Mesenchymal stem cell (in vitro differentiated cells and primary cell): ENCODE measurements at regions not wholly inside any gene's neighbourhood (a gene's known extent, or its start where the extent isn't known, plus 50 kb on each side); places are given as distances from the start of the nearest gene placed in this dataset.

Source experiments
- DNase-seq: peaks from one replicate; pipeline ENCODE4 v3.0.0-alpha.2; 2013
- H2AFZ ChIP-seq: one replicate; pipeline ENCODE4 v1.6.1; 2013; ENCODE audit warnings: low read depth, mild to moderate bottlenecking, control low read depth, inconsistent platforms, low read length, moderate library complexity
- H2AK5ac ChIP-seq: 2 replicates; pipeline ENCODE4 v1.6.1; 2013; ENCODE audit warnings: low read length, moderate library complexity, mild to moderate bottlenecking, inconsistent platforms; ENCODE audit not compliant: severe bottlenecking
- H2BK120ac ChIP-seq: one replicate; pipeline ENCODE4 v1.6.1; 2013; ENCODE audit warnings: low read depth, mild to moderate bottlenecking, inconsistent platforms, low read length, moderate library complexity
- H2BK12ac ChIP-seq, 2 experiments: one replicate each; pipeline ENCODE4 v1.6.1; 2013; ENCODE audit warnings: inconsistent platforms in 2 of 2, low read length in 2 of 2, mild to moderate bottlenecking in 2 of 2, moderate library complexity in 2 of 2, control low read depth in 1 of 2
- H2BK15ac ChIP-seq: one replicate; pipeline ENCODE4 v1.6.1; 2013; ENCODE audit warnings: mild to moderate bottlenecking, low read depth, inconsistent platforms; ENCODE audit not compliant: poor library complexity, severe bottlenecking
- H2BK5ac ChIP-seq: 2 replicates; pipeline ENCODE4 v1.6.1; 2013; ENCODE audit warnings: low read depth, mild to moderate bottlenecking, low read length, control low read depth, inconsistent platforms; ENCODE audit not compliant: poor library complexity, severe bottlenecking
- H3K14ac ChIP-seq, 2 experiments: one replicate each; pipeline ENCODE4 v1.6.1; 2013; ENCODE audit warnings: inconsistent platforms in 2 of 2, low read length in 2 of 2, control low read depth in 1 of 2, mild to moderate bottlenecking in 1 of 2, moderate library complexity in 1 of 2
- H3K18ac ChIP-seq, 2 experiments: one replicate each; pipeline ENCODE4 v1.6.1; 2013; ENCODE audit warnings: inconsistent platforms in 2 of 2, low read length in 2 of 2, control low read depth in 1 of 2, low read depth in 1 of 2, mild to moderate bottlenecking in 1 of 2
- H3K23ac ChIP-seq, 2 experiments: one replicate each; pipeline ENCODE4 v1.6.1; 2013; ENCODE audit warnings: inconsistent platforms in 2 of 2, low read length in 2 of 2, mild to moderate bottlenecking in 2 of 2, moderate library complexity in 2 of 2, control low read depth in 1 of 2
- H3K27ac ChIP-seq: 2 replicates; pipeline ENCODE4 v1.5.1; 2013; ENCODE audit warnings: mild to moderate bottlenecking, moderate library complexity, low read length, control low read depth, inconsistent platforms; ENCODE audit not compliant: poor library complexity, severe bottlenecking
- H3K27me3 ChIP-seq, 2 experiments: 2 replicates each; pipeline versions ENCODE4 v1.6.1 to v1.7.0; 2013; ENCODE audit warnings: low read length in 2 of 2, mild to moderate bottlenecking in 2 of 2, moderate library complexity in 2 of 2, control low read depth in 1 of 2, inconsistent platforms in 1 of 2; ENCODE audit not compliant: control insufficient read depth in 1 of 2, insufficient read depth in 1 of 2
- H3K36me3 ChIP-seq, 2 experiments: 2 replicates each; pipeline versions ENCODE4 v1.6.1 to v1.7.0; 2013; ENCODE audit warnings: low read length in 2 of 2, control low read depth in 1 of 2, inconsistent platforms in 1 of 2, low read depth in 1 of 2, mild to moderate bottlenecking in 1 of 2; ENCODE audit not compliant: insufficient read depth in 2 of 2, control insufficient read depth in 1 of 2
- H3K4ac ChIP-seq, 2 experiments: one replicate each; pipeline ENCODE4 v1.6.1; 2013; ENCODE audit warnings: inconsistent platforms in 2 of 2, low read length in 2 of 2, mild to moderate bottlenecking in 2 of 2, moderate library complexity in 2 of 2, control low read depth in 1 of 2, low read depth in 1 of 2
- H3K4me1 ChIP-seq: 2 replicates; pipeline ENCODE4 v1.6.1; 2013; ENCODE audit warnings: low read depth, low read length, control low read depth; ENCODE audit not compliant: control insufficient read depth, insufficient read depth
- H3K4me2 ChIP-seq: 2 replicates; pipeline ENCODE4 v1.6.1; 2013; ENCODE audit warnings: low read length, mild to moderate bottlenecking, inconsistent platforms; ENCODE audit not compliant: poor library complexity, severe bottlenecking
- H3K4me3 ChIP-seq, 2 experiments: 2 replicates each; pipeline versions ENCODE4 v1.5.1 to v1.7.0; 2013; ENCODE audit warnings: low read length in 2 of 2, mild to moderate bottlenecking in 2 of 2, control low read depth in 1 of 2, low read depth in 1 of 2; ENCODE audit not compliant: insufficient read depth in 1 of 2
- H3K79me1 ChIP-seq: replicated peaks from 2 replicates; pipeline ENCODE4 v1.6.1; 2013; ENCODE audit warnings: mild to moderate bottlenecking, control low read depth, low read length, inconsistent platforms; ENCODE audit not compliant: poor library complexity, severe bottlenecking
- H3K9ac ChIP-seq: 2 replicates; pipeline ENCODE4 v1.7.0; 2013; ENCODE audit warnings: mild to moderate bottlenecking, low read length, moderate library complexity
- H3K9me3 ChIP-seq: 2 replicates; pipeline ENCODE4 v1.7.0; 2013; ENCODE audit warnings: mild to moderate bottlenecking, low read length; ENCODE audit not compliant: control insufficient read depth
- H4K8ac ChIP-seq: one replicate; pipeline ENCODE4 v1.6.1; 2013; ENCODE audit warnings: inconsistent platforms, mild to moderate bottlenecking, low read length, moderate library complexity
- H4K91ac ChIP-seq: one replicate; pipeline ENCODE4 v1.6.1; 2013; ENCODE audit warnings: mild to moderate bottlenecking, low read length, inconsistent platforms
- WGBS: methylation state at CpG from one replicate; pipeline ENCODE4 v1.1.7; 2013; ENCODE audit warnings: mixed read lengths; 5-methylcytosine and 5-hydroxymethylcytosine counted together

GRCh38 chr1:57839067-57839466 lies 415.2 kb upstream of the DAB1 start:
- H3K9ac ChIP-seq = no peak overlapping the region
- H3K9me3 ChIP-seq = peaks cover 4% of the 10 kb centered on the region
- no peak overlapping the region for H4K8ac ChIP-seq
- H3K79me1 ChIP-seq = no peaks in the 10 kb centered on the region
- H3K27ac ChIP-seq = no peak overlapping the region
- no peak overlapping the region for H2BK120ac ChIP-seq
- no peak overlapping the region for H3K4me3 ChIP-seq
- no peak overlapping the region for H2AK5ac ChIP-seq
- 67% methylated on average over 1 of the region's 1 CpG for WGBS
- H3K4me1 ChIP-seq = no peaks in the 10 kb centered on the region
- DNase-seq = no peak
- no peak overlapping the region for H4K91ac ChIP-seq
- no peak overlapping the region for H2BK5ac ChIP-seq
- no peak overlapping the region for H3K4ac ChIP-seq
- no peaks in the 10 kb centered on the region for H3K27me3 ChIP-seq
- H3K18ac ChIP-seq = no peak overlapping the region
- H2BK12ac ChIP-seq = no peak overlapping the region
- H2BK15ac ChIP-seq = no peak overlapping the region
- H3K14ac ChIP-seq = no peak overlapping the region
- no peaks in the 10 kb centered on the region for H3K36me3 ChIP-seq
- no peak overlapping the region for H2AFZ ChIP-seq
- no peak overlapping the region for H3K23ac ChIP-seq
- no peak overlapping the region for H3K4me2 ChIP-seq

GRCh38 chr1:57835620-57836019 lies 411.8 kb upstream of the DAB1 start:
- Histone ChIP-seq H2BK5ac (no peak overlapping the region), H2BK120ac (no peak overlapping the region), H3K27ac (no peak overlapping the region), H2AK5ac (no peak overlapping the region), H3K36me3 (no peaks in the 10 kb centered on the region), H2BK15ac (no peak overlapping the region), H3K9ac (no peak overlapping the region), H2AFZ (no peak overlapping the region), H3K4me1 (no peaks in the 10 kb centered on the region), H3K27me3 (no peaks in the 10 kb centered on the region), H3K23ac (no peak overlapping the region), H3K4me2 (no peak overlapping the region), H3K79me1 (no peaks in the 10 kb centered on the region), H3K14ac (no peak overlapping the region), H4K8ac (no peak overlapping the region), H3K9me3 (no peaks in the 10 kb centered on the region), H3K4me3 (no peak overlapping the region), H3K18ac (no peak overlapping the region), H3K4ac (no peak overlapping the region), H2BK12ac (no peak overlapping the region), H4K91ac (no peak overlapping the region)
- WGBS = 24% methylated on average over 4 of the region's 5 CpGs
- DNase-seq = no peak

GRCh38 chr1:57833296-57833695 lies 409.4 kb upstream of the DAB1 start:
- H2BK15ac ChIP-seq = no peak overlapping the region
- DNase-seq = no peak
- no peaks in the 10 kb centered on the region for H3K36me3 ChIP-seq
- no peaks in the 10 kb centered on the region for H3K27me3 ChIP-seq
- no peak overlapping the region for H3K18ac ChIP-seq
- H4K8ac ChIP-seq = no peak overlapping the region
- no peak overlapping the region for H2BK120ac ChIP-seq
- H3K9me3 ChIP-seq = no peaks in the 10 kb centered on the region
- H3K23ac ChIP-seq = no peak overlapping the region
- H4K91ac ChIP-seq = no peak overlapping the region
- no peak overlapping the region for H3K4ac ChIP-seq
- H3K14ac ChIP-seq = no peak overlapping the region
- H3K4me3 ChIP-seq = no peak overlapping the region
- no peak overlapping the region for H2BK5ac ChIP-seq
- H3K27ac ChIP-seq = no peak overlapping the region
- no peak overlapping the region for H3K9ac ChIP-seq
- no peak overlapping the region for H2AFZ ChIP-seq
- WGBS = 68% methylated on average over 2 of the region's 2 CpGs
- H3K4me1 ChIP-seq = no peaks in the 10 kb centered on the region
- no peak overlapping the region for H3K4me2 ChIP-seq
- no peak overlapping the region for H2BK12ac ChIP-seq
- no peaks in the 10 kb centered on the region for H3K79me1 ChIP-seq
- no peak overlapping the region for H2AK5ac ChIP-seq

- no peak overlapping the region for H3K23ac ChIP-seq
- H3K9me3 ChIP-seq = no peaks in the 10 kb centered on the region
These were observed 408.8 kb upstream of the DAB1 start for GRCh38 chr1:57832612-57833011.

More at GRCh38 chr1:57832612-57833011, 408.8 kb upstream of the DAB1 start:
- no peak overlapping the region for H4K91ac ChIP-seq
- H3K4me1 ChIP-seq = no peaks in the 10 kb centered on the region
- DNase-seq = no peak
- H3K27me3 ChIP-seq = no peaks in the 10 kb centered on the region
- no peaks in the 10 kb centered on the region for H3K36me3 ChIP-seq
- H3K27ac ChIP-seq = no peak overlapping the region
- no peak overlapping the region for H2BK5ac ChIP-seq
- no peak overlapping the region for H3K4me3 ChIP-seq
- no peak overlapping the region for H2BK15ac ChIP-seq
- H2AK5ac ChIP-seq = no peak overlapping the region
- H3K4ac ChIP-seq = no peak overlapping the region
- no peak overlapping the region for H2BK12ac ChIP-seq
- no peak overlapping the region for H3K9ac ChIP-seq
- H2BK120ac ChIP-seq = no peak overlapping the region
- H4K8ac ChIP-seq = no peak overlapping the region
- no peak overlapping the region for H3K14ac ChIP-seq
- H3K4me2 ChIP-seq = no peak overlapping the region
- H3K79me1 ChIP-seq = no peaks in the 10 kb centered on the region
- no peak overlapping the region for H3K18ac ChIP-seq
- H2AFZ ChIP-seq = no peak overlapping the region
